Activated naive CD4-positive, alpha-beta T cell treated with anti-CD3 and anti-CD28 coated beads, Interleukin-2, amount 50 U/mL, for 16 hours (primary cell): ENCODE measurements at regions not wholly inside any gene's neighbourhood (a gene's known extent, or its start where the extent isn't known, plus 50 kb on each side); places are given as distances from the start of the nearest gene placed in this dataset.
"Not testable (repeated sequence)": the region's sequence is repeated elsewhere in the genome, so short reads cannot be mapped to it uniquely, and the experiment has no call there.

Experiments
- DNase-seq: peaks from one replicate; pipeline ENCODE4 v3.0.0-alpha.2; 2020

- no peak for DNase-seq
Measured at GRCh38 chr16:9141813-9142212, 50.4 kb downstream of the HAPSTR1 start.

GRCh38 chr16:9144106-9144505, 52.7 kb downstream of the HAPSTR1 start:
- DNase-seq, result no peak

- no peak for DNase-seq
Measured at GRCh38 chr16:9148374-9149015, 57.1 kb downstream of the HAPSTR1 start.

GRCh38 chr16:9151074-9151473, 59.6 kb downstream of the HAPSTR1 start:
- no peak for DNase-seq

- DNase-seq, result no peak
Measured at GRCh38 chr16:9151597-9151996, 60.2 kb downstream of the HAPSTR1 start.

GRCh38 chr16:9152649-9153501, 61.4 kb downstream of the HAPSTR1 start:
- DNase-seq, result no peak

- no peak for DNase-seq
Measured at GRCh38 chr16:9153502-9153864, 62.0 kb downstream of the HAPSTR1 start.

- DNase-seq, result no peak
Measured at GRCh38 chr16:9154567-9155410, 63.3 kb downstream of the HAPSTR1 start.

GRCh38 chr16:9155871-9156270, 64.4 kb downstream of the HAPSTR1 start:
- DNase-seq, result no peak

- DNase-seq, result peak; percentile 14
Measured at GRCh38 chr16:9159839-9160550, 68.6 kb downstream of the HAPSTR1 start.

- no peak for DNase-seq
Measured at GRCh38 chr16:9160551-9160911, 69.1 kb downstream of the HAPSTR1 start.

- no peak for DNase-seq
Measured at GRCh38 chr16:9165681-9166080, 74.2 kb downstream of the HAPSTR1 start.

- not testable (repeated sequence) for DNase-seq
Measured at GRCh38 chr16:9166326-9166993, 75.0 kb downstream of the HAPSTR1 start.

GRCh38 chr16:9169094-9169493, 77.7 kb downstream of the HAPSTR1 start:
- no peak for DNase-seq

GRCh38 chr16:9170470-9170869, 79.0 kb downstream of the HAPSTR1 start:
- DNase-seq, result no peak

GRCh38 chr16:9176547-9177418, 85.3 kb downstream of the HAPSTR1 start:
- no peak for DNase-seq

- DNase-seq, result no peak
Measured at GRCh38 chr16:9177861-9178260, 86.4 kb downstream of the HAPSTR1 start.

GRCh38 chr16:9183682-9184353, 92.4 kb downstream of the HAPSTR1 start:
- DNase-seq, result no peak

GRCh38 chr16:9184354-9184690, 92.9 kb downstream of the HAPSTR1 start:
- DNase-seq, result no peak

- DNase-seq, result no peak
Measured at GRCh38 chr16:9185381-9185780, 93.9 kb downstream of the HAPSTR1 start.

GRCh38 chr16:9186061-9186460, 94.6 kb downstream of the HAPSTR1 start:
- no peak for DNase-seq
